IMR-90 (cell line): ENCODE measurements at regions not wholly inside any gene's neighbourhood (a gene's known extent, or its start where the extent isn't known, plus 50 kb on each side); places are given as distances from the start of the nearest gene placed in this dataset.

Source experiments
- BHLHE40 ChIP-seq: fragments of 150-350 bp; IDR thresholded peaks from 2 replicates; pipeline ENCODE4 v1.6.1; 2016; ENCODE audit warnings: mild to moderate bottlenecking, low read depth, low read length
- CEBPB ChIP-seq: IDR thresholded peaks from 2 replicates; pipeline ENCODE4 v1.6.1; 2012; ENCODE audit warnings: low read depth, low read length, improper control_type of control experiment
- CHD1 ChIP-seq: IDR thresholded peaks from 2 replicates; pipeline ENCODE4 v1.6.1; 2012; ENCODE audit warnings: low read depth, low read length, improper control_type of control experiment
- CTCF ChIP-seq: conservative IDR thresholded peaks from 2 replicates; pipeline ENCODE4 v1.5.1; 2012; ENCODE audit warnings: mild to moderate bottlenecking, low read depth, low read length, improper control_type of control experiment
- FOS ChIP-seq: fragments of 150-350 bp; IDR thresholded peaks from 2 replicates; pipeline ENCODE4 v1.6.1; 2016; ENCODE audit warnings: low read depth, low read length
- MAFK ChIP-seq: IDR thresholded peaks from 2 replicates; pipeline ENCODE4 v1.6.1; 2012; ENCODE audit warnings: low read depth, low read length, improper control_type of control experiment
- MAZ ChIP-seq: IDR thresholded peaks from 2 replicates; pipeline ENCODE4 v1.6.1; 2012; ENCODE audit warnings: low read depth, mild to moderate bottlenecking, low read length, improper control_type of control experiment, moderate library complexity, borderline replicate concordance
- NFE2L2 ChIP-seq: fragments of 150-350 bp; IDR thresholded peaks from 2 replicates; pipeline ENCODE4 v1.6.1; 2016; ENCODE audit warnings: low read depth, mild to moderate bottlenecking, low read length
- POLR2A ChIP-seq: IDR thresholded peaks from 2 replicates; pipeline ENCODE4 v1.6.1; 2012; ENCODE audit warnings: mild to moderate bottlenecking, low read depth, low read length
- RAD21 ChIP-seq: IDR thresholded peaks from 2 replicates; pipeline ENCODE4 v1.6.1; 2012; ENCODE audit warnings: low read length, improper control_type of control experiment
- RCOR1 ChIP-seq: IDR thresholded peaks from 2 replicates; pipeline ENCODE4 v1.6.1; 2012; ENCODE audit warnings: mild to moderate bottlenecking, low read length, improper control_type of control experiment; ENCODE audit not compliant: insufficient replicate concordance
- RFX5 ChIP-seq: IDR thresholded peaks from 2 replicates; pipeline ENCODE4 v1.8.0; 2012; ENCODE audit warnings: low read depth, mild to moderate bottlenecking, low read length, moderate library complexity
- SMC3 ChIP-seq: fragments of 150-350 bp; IDR thresholded peaks from 2 replicates; pipeline ENCODE4 v1.6.1; 2016; ENCODE audit warnings: low read depth, mild to moderate bottlenecking, antibody characterized with exemption, low read length, moderate library complexity
- TF ChIP-seq, protein P1 (sequence below): fragments of 150-350 bp; IDR thresholded peaks from 2 replicates; pipeline ENCODE4 v1.6.1; 2017; ENCODE audit warnings: mild to moderate bottlenecking, antibody characterized with exemption, low read length, low read depth

- no peak for TF ChIP-seq RFX5
- no peak for TF ChIP-seq CTCF
- no peak for TF ChIP-seq POLR2A
- TF ChIP-seq BHLHE40: no peak
- TF ChIP-seq NFE2L2: no peak
- TF ChIP-seq, protein P1, sequence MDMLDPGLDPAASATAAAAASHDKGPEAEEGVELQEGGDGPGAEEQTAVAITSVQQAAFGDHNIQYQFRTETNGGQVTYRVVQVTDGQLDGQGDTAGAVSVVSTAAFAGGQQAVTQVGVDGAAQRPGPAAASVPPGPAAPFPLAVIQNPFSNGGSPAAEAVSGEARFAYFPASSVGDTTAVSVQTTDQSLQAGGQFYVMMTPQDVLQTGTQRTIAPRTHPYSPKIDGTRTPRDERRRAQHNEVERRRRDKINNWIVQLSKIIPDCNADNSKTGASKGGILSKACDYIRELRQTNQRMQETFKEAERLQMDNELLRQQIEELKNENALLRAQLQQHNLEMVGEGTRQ: no peak
- no peak for TF ChIP-seq MAFK
- TF ChIP-seq RCOR1: no peak
- TF ChIP-seq MAZ: no peak
- no peak for TF ChIP-seq CEBPB
- no peak for TF ChIP-seq RAD21
- no peak for TF ChIP-seq SMC3
- TF ChIP-seq CHD1: no peak
- TF ChIP-seq FOS: no peak
These were observed 123.4 kb downstream of the HMX1 start for GRCh38 chr4:8748236-8748575.
